Panc1 (cell line): ENCODE measurements at regions not wholly inside any gene's neighbourhood (a gene's known extent, or its start where the extent isn't known, plus 50 kb on each side); places are given as distances from the start of the nearest gene placed in this dataset.

Experiments
- ATAC-seq: fragments of 200-7000 bp; cut with Tn5 transposase; 2 replicates; pipeline ENCODE4 v1.9.1; 2020; ENCODE audit warnings: mild to moderate bottlenecking, moderate library complexity
- BruUV-seq: library from RNA; stranded (reverse); fragments of 400-500 nt; replicated peaks from 2 replicates; lab custom pipeline; 2021; lab: Mats Ljungman, UMichigan
- CTCF ChIA-PET: fragments of 300-600 bp; sonication (Branson Sonifier 250); formaldehyde crosslinking; loops from one replicate; lab custom pipeline; 2022; ENCODE audit warnings: antibody characterized with exemption; lab: Charles Lee
- POLR2A ChIA-PET: fragments of 300-600 bp; sonication (Branson Sonifier 250); formaldehyde crosslinking; loops from one replicate; lab custom pipeline; 2022; ENCODE audit warnings: antibody characterized with exemption; lab: Charles Lee
- DNase-seq: peaks from one replicate; pipeline ENCODE4 v3.0.0-alpha.2; 2010; ENCODE audit warnings: low read depth, low spot score
- H3K27ac ChIP-seq: 2 replicates; pipeline ENCODE4 v1.5.1; 2011; ENCODE audit warnings: mild to moderate bottlenecking, low read length, inconsistent platforms
- H3K27me3 ChIP-seq: fragments of 200-500 bp; sonication (Bioruptor generic); 2 replicates; pipeline ENCODE4 v1.6.0; 2014; ENCODE audit warnings: low read length, inconsistent platforms; ENCODE audit not compliant: control insufficient read depth, insufficient read depth
- H3K36me3 ChIP-seq: fragments of 200-500 bp; sonication (Bioruptor generic); 2 replicates; pipeline ENCODE4 v1.5.1; 2014; ENCODE audit warnings: inconsistent platforms, mild to moderate bottlenecking, low read length, moderate library complexity; ENCODE audit not compliant: control insufficient read depth, insufficient read depth
- H3K4me1 ChIP-seq: 2 replicates; pipeline ENCODE4 v1.5.1; 2011; ENCODE audit warnings: inconsistent platforms, mild to moderate bottlenecking, low read length, moderate library complexity; ENCODE audit not compliant: control insufficient read depth, insufficient read depth
- H3K4me3 ChIP-seq, 2 experiments: 2 replicates each; pipeline ENCODE4 v1.5.1; 2011 to 2012; ENCODE audit warnings: low read depth in 2 of 2, low read length in 2 of 2, mild to moderate bottlenecking in 2 of 2, inconsistent platforms in 1 of 2, moderate library complexity in 1 of 2
- H3K9me3 ChIP-seq: fragments of 200-500 bp; sonication (Bioruptor generic); 2 replicates; pipeline ENCODE4 v1.5.1; 2014; ENCODE audit warnings: low read depth, mild to moderate bottlenecking, inconsistent platforms, low read length, moderate library complexity; ENCODE audit not compliant: control insufficient read depth, insufficient read depth
- POLR2AphosphoS5 ChIP-seq: IDR thresholded peaks from 2 replicates; pipeline ENCODE4 v1.6.1; 2012; ENCODE audit warnings: mild to moderate bottlenecking, low read depth, low read length, moderate library complexity
- SIN3A ChIP-seq: IDR thresholded peaks from 2 replicates; pipeline ENCODE4 v1.6.1; 2012; ENCODE audit warnings: low read depth, mild to moderate bottlenecking, low read length, moderate library complexity, borderline replicate concordance; ENCODE audit not compliant: insufficient read depth
- TCF7L2 ChIP-seq: IDR thresholded peaks from 2 replicates; pipeline ENCODE4 v1.6.1; 2011; ENCODE audit warnings: mild to moderate bottlenecking, low read depth, low read length, inconsistent platforms
- in situ Hi-C: cut with HindIII; loops from 2 replicates; pipeline ENCODE4 v1.10.0; 2016; ENCODE audit warnings: low sequenced_read_pairs, low pct_unique_long_range_greater_than_20kb
- intact Hi-C: fragments of 100-400 bp; cut with micrococcal nuclease; formaldehyde crosslinking; loops from one replicate; pipeline ENCODE4 v1.10.0; 2022; ENCODE audit not compliant: unreplicated experiment
- TF ChIP-seq, protein P1 (sequence below), 2 experiments: IDR thresholded peaks; 2 replicates each; pipeline ENCODE4 v1.6.1; 2011 to 2012; ENCODE audit warnings: low read depth in 2 of 2, control low read depth in 1 of 2, low read length in 1 of 2, mild to moderate bottlenecking in 1 of 2, moderate library complexity in 1 of 2; ENCODE audit not compliant: insufficient read depth in 1 of 2
- TF ChIP-seq, protein P2 (sequence below): fragments of 450-650 bp; IDR thresholded peaks from 2 replicates; pipeline ENCODE4 v1.5.1; 2017; ENCODE audit warnings: mild to moderate bottlenecking

GRCh38 chr3:5766848-5767247 is 579.3 kb downstream of the EDEM1 start:
- no peaks in the 10 kb centered on the region for H3K4me1 ChIP-seq
- CTCF ChIA-PET, result no interaction called here
- H3K27ac ChIP-seq, result no peak overlapping the region
- intact Hi-C loops (no loop called here), in situ Hi-C loops (no loop called here)
- TF ChIP-seq, protein P1, sequence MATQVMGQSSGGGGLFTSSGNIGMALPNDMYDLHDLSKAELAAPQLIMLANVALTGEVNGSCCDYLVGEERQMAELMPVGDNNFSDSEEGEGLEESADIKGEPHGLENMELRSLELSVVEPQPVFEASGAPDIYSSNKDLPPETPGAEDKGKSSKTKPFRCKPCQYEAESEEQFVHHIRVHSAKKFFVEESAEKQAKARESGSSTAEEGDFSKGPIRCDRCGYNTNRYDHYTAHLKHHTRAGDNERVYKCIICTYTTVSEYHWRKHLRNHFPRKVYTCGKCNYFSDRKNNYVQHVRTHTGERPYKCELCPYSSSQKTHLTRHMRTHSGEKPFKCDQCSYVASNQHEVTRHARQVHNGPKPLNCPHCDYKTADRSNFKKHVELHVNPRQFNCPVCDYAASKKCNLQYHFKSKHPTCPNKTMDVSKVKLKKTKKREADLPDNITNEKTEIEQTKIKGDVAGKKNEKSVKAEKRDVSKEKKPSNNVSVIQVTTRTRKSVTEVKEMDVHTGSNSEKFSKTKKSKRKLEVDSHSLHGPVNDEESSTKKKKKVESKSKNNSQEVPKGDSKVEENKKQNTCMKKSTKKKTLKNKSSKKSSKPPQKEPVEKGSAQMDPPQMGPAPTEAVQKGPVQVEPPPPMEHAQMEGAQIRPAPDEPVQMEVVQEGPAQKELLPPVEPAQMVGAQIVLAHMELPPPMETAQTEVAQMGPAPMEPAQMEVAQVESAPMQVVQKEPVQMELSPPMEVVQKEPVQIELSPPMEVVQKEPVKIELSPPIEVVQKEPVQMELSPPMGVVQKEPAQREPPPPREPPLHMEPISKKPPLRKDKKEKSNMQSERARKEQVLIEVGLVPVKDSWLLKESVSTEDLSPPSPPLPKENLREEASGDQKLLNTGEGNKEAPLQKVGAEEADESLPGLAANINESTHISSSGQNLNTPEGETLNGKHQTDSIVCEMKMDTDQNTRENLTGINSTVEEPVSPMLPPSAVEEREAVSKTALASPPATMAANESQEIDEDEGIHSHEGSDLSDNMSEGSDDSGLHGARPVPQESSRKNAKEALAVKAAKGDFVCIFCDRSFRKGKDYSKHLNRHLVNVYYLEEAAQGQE (IDR thresholded peaks at IDR 0.05; ENCODE audit: insufficient read depth in 1 of 2, low read depth in 2 of 2, low read length in 1 of 2), result no peak
- TF ChIP-seq POLR2AphosphoS5 (no peak), SIN3A (no peak), TCF7L2 (no peak)
- TF ChIP-seq, protein P2, sequence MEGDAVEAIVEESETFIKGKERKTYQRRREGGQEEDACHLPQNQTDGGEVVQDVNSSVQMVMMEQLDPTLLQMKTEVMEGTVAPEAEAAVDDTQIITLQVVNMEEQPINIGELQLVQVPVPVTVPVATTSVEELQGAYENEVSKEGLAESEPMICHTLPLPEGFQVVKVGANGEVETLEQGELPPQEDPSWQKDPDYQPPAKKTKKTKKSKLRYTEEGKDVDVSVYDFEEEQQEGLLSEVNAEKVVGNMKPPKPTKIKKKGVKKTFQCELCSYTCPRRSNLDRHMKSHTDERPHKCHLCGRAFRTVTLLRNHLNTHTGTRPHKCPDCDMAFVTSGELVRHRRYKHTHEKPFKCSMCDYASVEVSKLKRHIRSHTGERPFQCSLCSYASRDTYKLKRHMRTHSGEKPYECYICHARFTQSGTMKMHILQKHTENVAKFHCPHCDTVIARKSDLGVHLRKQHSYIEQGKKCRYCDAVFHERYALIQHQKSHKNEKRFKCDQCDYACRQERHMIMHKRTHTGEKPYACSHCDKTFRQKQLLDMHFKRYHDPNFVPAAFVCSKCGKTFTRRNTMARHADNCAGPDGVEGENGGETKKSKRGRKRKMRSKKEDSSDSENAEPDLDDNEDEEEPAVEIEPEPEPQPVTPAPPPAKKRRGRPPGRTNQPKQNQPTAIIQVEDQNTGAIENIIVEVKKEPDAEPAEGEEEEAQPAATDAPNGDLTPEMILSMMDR, result no peak
- no TSS peak for BruUV-seq
- DNase-seq, result no peak
- no peak overlapping the region for H3K4me3 ChIP-seq
- H3K9me3 ChIP-seq, result no peaks in the 10 kb centered on the region
- H3K27me3 ChIP-seq, result no peaks in the 10 kb centered on the region
- H3K36me3 ChIP-seq, result no peaks in the 10 kb centered on the region
- no peak for ATAC-seq
- POLR2A ChIA-PET, result no interaction called here

- BruUV-seq, result no TSS peak
- intact Hi-C loops, result no loop called here
- H3K9me3 ChIP-seq, result no peaks in the 10 kb centered on the region
- no peak for TF ChIP-seq SIN3A
- no peaks in the 10 kb centered on the region for H3K4me1 ChIP-seq
- in situ Hi-C loops, result no loop called here
- H3K4me3 ChIP-seq, result no peak overlapping the region
- DNase-seq, result no peak
- no peak for ATAC-seq
- no peaks in the 10 kb centered on the region for H3K27me3 ChIP-seq
- H3K36me3 ChIP-seq, result no peaks in the 10 kb centered on the region
- H3K27ac ChIP-seq, result no peak overlapping the region
- ChIA-PET CTCF (no interaction called here), POLR2A (no interaction called here)
Observed at GRCh38 chr3:5767304-5767703, 579.8 kb downstream of the EDEM1 start.

DNA sequence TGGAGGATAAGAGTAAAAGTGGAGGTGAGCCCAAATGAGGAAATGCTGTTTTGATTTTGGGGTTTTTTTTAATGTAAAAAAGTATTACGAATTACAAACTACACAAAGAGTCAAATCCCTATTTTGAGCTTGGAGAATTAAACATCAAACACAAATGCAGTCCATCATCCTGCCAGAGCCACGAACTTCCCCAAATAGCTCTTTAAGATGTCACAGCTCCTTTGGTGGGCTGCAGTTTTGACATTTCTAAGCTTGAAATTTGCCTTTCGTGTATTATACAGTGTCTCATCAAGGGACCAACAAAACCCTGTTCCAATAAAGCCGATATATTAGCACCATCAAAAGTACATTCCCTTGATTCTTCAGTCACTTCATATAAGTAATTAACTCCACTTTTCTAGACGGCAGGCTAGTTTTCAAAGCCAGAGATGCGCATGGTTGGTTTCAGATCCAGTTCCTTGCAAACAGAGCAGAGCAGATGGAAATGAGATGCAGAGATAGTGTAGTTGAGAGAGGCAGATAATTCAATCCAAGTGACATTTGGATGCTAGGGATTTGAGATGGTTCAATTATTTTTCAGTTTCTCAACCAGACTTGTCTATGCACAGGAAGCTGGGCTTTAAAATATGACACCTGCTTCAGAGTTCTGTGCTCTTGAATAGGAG is 580.9 kb downstream of the EDEM1 start:
- CTCF ChIA-PET, result no interaction called here
- Histone ChIP-seq H3K4me3 (no peak overlapping the region), H3K27ac (no peak overlapping the region), H3K4me1 (no peaks in the 10 kb centered on the region), H3K36me3 (no peaks in the 10 kb centered on the region), H3K27me3 (no peaks in the 10 kb centered on the region), H3K9me3 (no peaks in the 10 kb centered on the region)
- ATAC-seq, result no peak
- no TSS peak for BruUV-seq
- no peak for TF ChIP-seq SIN3A
- TF ChIP-seq, protein P2, result no peak
- TF ChIP-seq POLR2AphosphoS5, result no peak
- TF ChIP-seq, protein P1 (IDR thresholded peaks at IDR 0.05; ENCODE audit: insufficient read depth in 1 of 2, low read depth in 2 of 2, low read length in 1 of 2), result no peak
- TF ChIP-seq TCF7L2, result no peak
- DNase-seq, result no peak
- POLR2A ChIA-PET, result no interaction called here
- intact Hi-C loops, result no loop called here
- in situ Hi-C loops, result no loop called here
